Coronary artery (tissue), 2 donors: ENCODE measurements at regions not wholly inside any gene's neighbourhood (a gene's known extent, or its start where the extent isn't known, plus 50 kb on each side); places are given as distances from the start of the nearest gene placed in this dataset.
"Not testable (repeated sequence)": the region's sequence is repeated elsewhere in the genome, so short reads cannot be mapped to it uniquely, and the experiment has no call there.

Experiments used
- DNase-seq: peaks from one replicate; pipeline ENCODE4 v3.0.0-alpha.2; 2017; ENCODE audit warnings: low spot score
- H3K27ac ChIP-seq, 2 donors: fragments of 200-600 bp; sonication (generic); one replicate each; pipeline ENCODE4 v1.5.1; 2016 to 2019
- H3K4me3 ChIP-seq: fragments of 200-600 bp; sonication (generic); 2 replicates; pipeline ENCODE4 v1.5.1; 2016; ENCODE audit warnings: mild to moderate bottlenecking, moderate library complexity
- CTCF ChIP-seq: fragments of 200-600 bp; sonication (generic); IDR thresholded peaks from one replicate; pipeline ENCODE4 v1.5.1; 2019; ENCODE audit warnings: antibody characterized with exemption

GRCh38 chr9:25029743-25030142, 484.0 kb upstream of the IZUMO3 start:
- Histone ChIP-seq H3K4me3 (no peak overlapping the region), H3K27ac (no peak overlapping the region)
- no peak for DNase-seq
- no peak for TF ChIP-seq CTCF

GRCh38 chr9:25025686-25026085, 480.0 kb upstream of the IZUMO3 start:
- no peak overlapping the region for H3K4me3 ChIP-seq
- TF ChIP-seq CTCF, result no peak
- no peak for DNase-seq
- no peak overlapping the region for H3K27ac ChIP-seq

- H3K27ac ChIP-seq, result no peak overlapping the region
- no peak for DNase-seq
- TF ChIP-seq CTCF, result no peak
- H3K4me3 ChIP-seq, result no peak overlapping the region
Observed at GRCh38 chr9:25025156-25025555, 479.5 kb upstream of the IZUMO3 start.

- Histone ChIP-seq H3K4me3 (no peak overlapping the region), H3K27ac (no peak overlapping the region)
- no peak for DNase-seq
- TF ChIP-seq CTCF, result no peak
Observed at GRCh38 chr9:25017779-25018178, 472.1 kb upstream of the IZUMO3 start.

GRCh38 chr9:25010027-25010662, 464.4 kb upstream of the IZUMO3 start:
- H3K4me3 ChIP-seq, result no peak overlapping the region
- no peak for TF ChIP-seq CTCF
- H3K27ac ChIP-seq, result no peak overlapping the region
- no peak for DNase-seq

- TF ChIP-seq CTCF, result no peak
- no peak for DNase-seq
- no peak overlapping the region for H3K4me3 ChIP-seq
- H3K27ac ChIP-seq, result no peak overlapping the region
Observed at GRCh38 chr9:25003686-25004085, 458.0 kb upstream of the IZUMO3 start.

GRCh38 chr9:24986331-24986730, 440.6 kb upstream of the IZUMO3 start:
- no peak for DNase-seq
- TF ChIP-seq CTCF, result no peak
- no peak overlapping the region for H3K4me3 ChIP-seq
- no peak overlapping the region for H3K27ac ChIP-seq

GRCh38 chr9:24970780-24971179, 425.1 kb upstream of the IZUMO3 start:
- H3K4me3 ChIP-seq, DNase-seq, H3K27ac ChIP-seq: not testable (repeated sequence)
